HL-60 (cell line): ENCODE measurements at regions not wholly inside any gene's neighbourhood (a gene's known extent, or its start where the extent isn't known, plus 50 kb on each side); places are given as distances from the start of the nearest gene placed in this dataset.

ENCODE experiments used
- DNase-seq, 2 experiments: peaks; one replicate each; pipeline ENCODE4 v3.0.0-alpha.2; 2010 to 2020; ENCODE audit warnings: low read depth in 1 of 2, low spot score in 1 of 2
- H3K27ac ChIP-seq: fragments of 250-450 bp; sonication (Bioruptor Pico); replicated peaks from 2 replicates; pipeline ENCODE4 v1.5.1; 2020; ENCODE audit warnings: mild to moderate bottlenecking, moderate library complexity
- H3K27me3 ChIP-seq: fragments of 250-450 bp; sonication (Bioruptor Pico); 2 replicates; pipeline ENCODE4 v1.5.1; 2021; ENCODE audit warnings: mild to moderate bottlenecking, moderate library complexity; ENCODE audit not compliant: insufficient read depth, poor library complexity, severe bottlenecking
- H3K4me3 ChIP-seq: replicated peaks from 2 replicates; pipeline ENCODE4 v1.5.1; 2011; ENCODE audit warnings: mild to moderate bottlenecking, control low read depth, low read length; ENCODE audit not compliant: insufficient read depth
- CTCF ChIP-seq: IDR thresholded peaks from one replicate; pipeline ENCODE4 v1.5.1; 2011; ENCODE audit warnings: low read length, control low read depth, inconsistent platforms; ENCODE audit not compliant: insufficient read depth
- GABPA ChIP-seq: IDR thresholded peaks from 2 replicates; pipeline ENCODE4 v1.6.1; 2012; ENCODE audit warnings: low read depth
- POLR2AphosphoS5 ChIP-seq: IDR thresholded peaks from 2 replicates; pipeline ENCODE4 v1.6.1; 2012; ENCODE audit warnings: low read depth
- SPI1 ChIP-seq: IDR thresholded peaks from 2 replicates; pipeline ENCODE4 v1.6.1; 2012; ENCODE audit warnings: low read depth, mild to moderate bottlenecking, borderline replicate concordance
- TF ChIP-seq, protein P1 (sequence below): IDR thresholded peaks from 2 replicates; pipeline ENCODE4 v1.6.1; 2012; ENCODE audit warnings: low read depth; ENCODE audit not compliant: insufficient replicate concordance

GRCh38 chr2:4168834-4169233, 465.5 kb downstream of the DCDC2C start:
- TF ChIP-seq CTCF (no peak), GABPA (no peak), POLR2AphosphoS5 (no peak), SPI1 (no peak)
- TF ChIP-seq, protein P1, sequence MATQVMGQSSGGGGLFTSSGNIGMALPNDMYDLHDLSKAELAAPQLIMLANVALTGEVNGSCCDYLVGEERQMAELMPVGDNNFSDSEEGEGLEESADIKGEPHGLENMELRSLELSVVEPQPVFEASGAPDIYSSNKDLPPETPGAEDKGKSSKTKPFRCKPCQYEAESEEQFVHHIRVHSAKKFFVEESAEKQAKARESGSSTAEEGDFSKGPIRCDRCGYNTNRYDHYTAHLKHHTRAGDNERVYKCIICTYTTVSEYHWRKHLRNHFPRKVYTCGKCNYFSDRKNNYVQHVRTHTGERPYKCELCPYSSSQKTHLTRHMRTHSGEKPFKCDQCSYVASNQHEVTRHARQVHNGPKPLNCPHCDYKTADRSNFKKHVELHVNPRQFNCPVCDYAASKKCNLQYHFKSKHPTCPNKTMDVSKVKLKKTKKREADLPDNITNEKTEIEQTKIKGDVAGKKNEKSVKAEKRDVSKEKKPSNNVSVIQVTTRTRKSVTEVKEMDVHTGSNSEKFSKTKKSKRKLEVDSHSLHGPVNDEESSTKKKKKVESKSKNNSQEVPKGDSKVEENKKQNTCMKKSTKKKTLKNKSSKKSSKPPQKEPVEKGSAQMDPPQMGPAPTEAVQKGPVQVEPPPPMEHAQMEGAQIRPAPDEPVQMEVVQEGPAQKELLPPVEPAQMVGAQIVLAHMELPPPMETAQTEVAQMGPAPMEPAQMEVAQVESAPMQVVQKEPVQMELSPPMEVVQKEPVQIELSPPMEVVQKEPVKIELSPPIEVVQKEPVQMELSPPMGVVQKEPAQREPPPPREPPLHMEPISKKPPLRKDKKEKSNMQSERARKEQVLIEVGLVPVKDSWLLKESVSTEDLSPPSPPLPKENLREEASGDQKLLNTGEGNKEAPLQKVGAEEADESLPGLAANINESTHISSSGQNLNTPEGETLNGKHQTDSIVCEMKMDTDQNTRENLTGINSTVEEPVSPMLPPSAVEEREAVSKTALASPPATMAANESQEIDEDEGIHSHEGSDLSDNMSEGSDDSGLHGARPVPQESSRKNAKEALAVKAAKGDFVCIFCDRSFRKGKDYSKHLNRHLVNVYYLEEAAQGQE, result no peak
- DNase-seq, result no peak
- H3K4me3 ChIP-seq, result no peak overlapping the region

DNA sequence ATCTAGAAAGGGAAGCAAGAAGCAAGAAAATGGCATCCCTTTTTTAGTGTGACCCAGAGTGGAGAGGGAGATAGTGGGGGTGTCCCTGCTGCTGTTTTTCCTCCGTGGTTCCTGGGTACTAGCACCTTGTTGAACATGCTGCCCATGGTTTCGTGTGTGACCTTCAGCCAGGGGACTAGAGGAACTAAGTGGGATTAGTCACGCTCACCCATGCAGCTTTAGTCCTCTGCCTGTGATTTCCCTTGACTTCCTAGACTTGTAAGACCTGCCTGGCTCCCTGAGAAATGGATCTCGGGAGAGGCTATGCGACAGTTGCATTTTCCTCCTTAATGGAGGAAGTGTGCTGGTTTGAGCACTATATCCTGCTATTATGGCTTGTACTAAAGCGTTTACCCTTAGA, 471.4 kb downstream of the DCDC2C start:
- no peak for TF ChIP-seq CTCF
- no peak for TF ChIP-seq POLR2AphosphoS5
- TF ChIP-seq GABPA, result no peak
- DNase-seq, result no peak
- Histone ChIP-seq H3K4me3 (no peak overlapping the region), H3K27me3 (no peaks in the 10 kb centered on the region), H3K27ac (no peak overlapping the region)

More at GRCh38 chr2:4168834-4169233, 465.5 kb downstream of the DCDC2C start:
- Histone ChIP-seq H3K27ac (no peak overlapping the region), H3K27me3 (no peaks in the 10 kb centered on the region)

DNA sequence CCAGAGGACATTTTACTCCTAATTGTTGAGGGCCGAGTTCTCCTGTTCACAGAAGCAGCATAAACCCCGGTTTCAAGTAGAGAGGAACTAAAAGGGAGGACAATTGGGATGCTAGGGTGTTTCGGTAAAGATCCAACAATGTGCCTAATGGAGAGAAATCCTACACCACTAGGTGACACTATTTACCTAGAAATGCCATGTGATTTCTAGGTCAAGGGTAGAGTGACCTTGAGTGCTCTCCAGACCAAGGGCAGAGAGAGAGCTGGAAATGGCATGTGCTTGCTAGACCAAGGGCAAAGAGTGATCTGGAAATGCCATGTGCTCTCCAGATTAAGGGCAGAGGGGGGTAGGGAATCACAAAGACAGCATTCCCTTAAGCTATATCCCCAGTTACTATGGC, 472.0 kb downstream of the DCDC2C start:
- H3K27me3 ChIP-seq, result no peaks in the 10 kb centered on the region
- no peak for DNase-seq
- no peak overlapping the region for H3K4me3 ChIP-seq
- no peak overlapping the region for H3K27ac ChIP-seq
- TF ChIP-seq SPI1 (no peak), CTCF (no peak), POLR2AphosphoS5 (no peak), GABPA (no peak)
- TF ChIP-seq, protein P1, result no peak

GRCh38 chr2:4180631-4181030, 477.3 kb downstream of the DCDC2C start:
- no peak for TF ChIP-seq CTCF
- TF ChIP-seq GABPA, result no peak
- TF ChIP-seq SPI1, result no peak
- TF ChIP-seq, protein P1, result no peak
- no peak for TF ChIP-seq POLR2AphosphoS5
- no peak for DNase-seq
- Histone ChIP-seq H3K27ac (no peak overlapping the region), H3K27me3 (no peaks in the 10 kb centered on the region), H3K4me3 (no peak overlapping the region)
